Esophagus squamous epithelium (tissue), 5 donors: ENCODE measurements at regions not wholly inside any gene's neighbourhood (a gene's known extent, or its start where the extent isn't known, plus 50 kb on each side); places are given as distances from the start of the nearest gene placed in this dataset.

Source experiments
- DNase-seq: peaks from one replicate; lab custom pipeline; 2025; lab: John Stamatoyannopoulos, UW
- H3K27ac ChIP-seq, 4 donors: fragments of 200-600 bp; sonication (generic); one replicate each; pipeline ENCODE4 v1.5.1; 2016 to 2019; ENCODE audit warnings: mild to moderate bottlenecking in 1 of 4
- H3K27me3 ChIP-seq, 4 donors: fragments of 200-600 bp; sonication (generic); 1 replicate in 3 of 4; 2 replicates in 1 of 4; pipeline versions ENCODE4 v1.5.1 to v1.6.0; 2017 to 2021; ENCODE audit warnings: antibody characterized with exemption in 1 of 4
- H3K36me3 ChIP-seq, 3 donors: fragments of 200-600 bp; sonication (generic); one replicate each; pipeline ENCODE4 v1.5.1; 2016 to 2019
- H3K4me1 ChIP-seq, 3 donors: fragments of 200-600 bp; sonication (generic); one replicate each; pipeline ENCODE4 v1.5.1; 2017 to 2019
- H3K4me3 ChIP-seq, 4 donors: fragments of 200-600 bp; sonication (generic); 1 replicate in 3 of 4; 2 replicates in 1 of 4; pipeline ENCODE4 v1.5.1; 2016 to 2019; ENCODE audit warnings: mild to moderate bottlenecking in 2 of 4, moderate library complexity in 1 of 4
- H3K9me3 ChIP-seq, 3 donors: fragments of 200-600 bp; sonication (generic); one replicate each; pipeline ENCODE4 v1.5.1; 2016 to 2019
- POLR2A ChIP-seq, 4 donors: fragments of 450-650 bp; IDR thresholded peaks; one replicate each; pipeline ENCODE4 v1.6.1; 2017; ENCODE audit warnings: antibody characterized with exemption in 4 of 4, mild to moderate bottlenecking in 4 of 4, moderate library complexity in 3 of 4
- WGBS, 2 donors: methylation state at CpG; one replicate each; pipeline ENCODE4 v1.1.5; 2018; 5-methylcytosine and 5-hydroxymethylcytosine counted together
- intact Hi-C: fragments of 100-400 bp; cut with DNase I; formaldehyde crosslinking; loops from one replicate; pipeline ENCODE4 v1.15.0; 2022
- TF ChIP-seq, protein P1 (sequence below), 6 experiments: fragments of 450-650 bp in 4 of 6; fragments of 200-600 bp in 2 of 6; sonication (generic) in 2 of 6; IDR thresholded peaks; one replicate each; pipeline ENCODE4 v1.5.1; 2016 to 2019; ENCODE audit warnings: antibody characterized with exemption in 6 of 6, mild to moderate bottlenecking in 4 of 6, moderate library complexity in 4 of 6
- donor health status: DM: yes; HTN: yes; CAD: no.

DNA sequence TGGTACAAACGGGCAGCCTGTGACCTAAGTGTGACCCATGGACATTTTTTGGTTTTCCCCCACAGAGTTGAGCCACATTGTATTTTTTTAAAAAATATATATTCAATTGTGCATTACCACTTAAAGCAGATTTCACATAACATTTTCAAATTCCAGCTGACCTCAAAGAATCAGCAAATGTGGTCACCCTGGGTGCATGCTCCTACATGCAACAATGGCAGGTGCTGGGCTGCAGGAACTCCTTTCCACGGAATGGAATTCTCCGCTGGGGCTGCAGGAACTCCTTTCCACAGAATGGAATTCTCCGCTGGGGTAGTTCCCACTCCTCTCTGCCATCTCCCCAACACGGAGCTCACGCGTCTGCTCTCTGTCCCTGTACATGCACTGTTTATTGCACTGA lies 68.7 kb downstream of the MAP10 start:
- intact Hi-C loops, result no loop called here
- TF ChIP-seq POLR2A (IDR thresholded peaks at IDR 0.05), result no peak
- TF ChIP-seq, protein P1, sequence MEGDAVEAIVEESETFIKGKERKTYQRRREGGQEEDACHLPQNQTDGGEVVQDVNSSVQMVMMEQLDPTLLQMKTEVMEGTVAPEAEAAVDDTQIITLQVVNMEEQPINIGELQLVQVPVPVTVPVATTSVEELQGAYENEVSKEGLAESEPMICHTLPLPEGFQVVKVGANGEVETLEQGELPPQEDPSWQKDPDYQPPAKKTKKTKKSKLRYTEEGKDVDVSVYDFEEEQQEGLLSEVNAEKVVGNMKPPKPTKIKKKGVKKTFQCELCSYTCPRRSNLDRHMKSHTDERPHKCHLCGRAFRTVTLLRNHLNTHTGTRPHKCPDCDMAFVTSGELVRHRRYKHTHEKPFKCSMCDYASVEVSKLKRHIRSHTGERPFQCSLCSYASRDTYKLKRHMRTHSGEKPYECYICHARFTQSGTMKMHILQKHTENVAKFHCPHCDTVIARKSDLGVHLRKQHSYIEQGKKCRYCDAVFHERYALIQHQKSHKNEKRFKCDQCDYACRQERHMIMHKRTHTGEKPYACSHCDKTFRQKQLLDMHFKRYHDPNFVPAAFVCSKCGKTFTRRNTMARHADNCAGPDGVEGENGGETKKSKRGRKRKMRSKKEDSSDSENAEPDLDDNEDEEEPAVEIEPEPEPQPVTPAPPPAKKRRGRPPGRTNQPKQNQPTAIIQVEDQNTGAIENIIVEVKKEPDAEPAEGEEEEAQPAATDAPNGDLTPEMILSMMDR (IDR thresholded peaks at IDR 0.05), result no peak
- WGBS, 2 donors, result 81 to 84% methylated on average over 5 to 7 of the region's 7 CpGs
- H3K27me3 ChIP-seq, result no peaks in the 10 kb centered on the region
- no peaks in the 10 kb centered on the region for H3K36me3 ChIP-seq
- peaks cover 0 to 8% (median 7%) of the 10 kb centered on the region in 3 donors for H3K4me1 ChIP-seq
- no peak overlapping the region for H3K27ac ChIP-seq
- no peak for DNase-seq
- H3K9me3 ChIP-seq, result no peaks in the 10 kb centered on the region
- H3K4me3 ChIP-seq, result no peak overlapping the region

DNA sequence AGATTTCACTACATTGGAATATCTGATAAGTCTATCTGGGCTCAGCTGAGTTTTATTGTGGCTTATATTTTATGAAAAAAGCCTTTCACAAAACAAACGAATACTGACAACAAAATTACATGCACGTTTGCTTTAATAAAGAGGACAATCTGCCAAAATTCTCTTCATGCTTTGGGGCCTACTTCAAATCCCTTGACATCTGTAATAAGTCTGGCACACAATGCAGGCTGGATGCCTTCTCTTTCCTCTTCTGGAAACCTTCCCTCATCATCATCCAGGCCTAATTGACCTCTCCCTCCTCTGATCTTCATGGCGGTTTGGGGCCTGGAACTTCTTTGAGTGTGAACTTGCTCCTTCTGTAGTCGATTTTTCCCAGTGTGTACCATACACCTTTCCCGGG lies 70.3 kb downstream of the MAP10 start:
- WGBS, 2 donors, result 62 to 68% methylated on average over 5 of the region's 5 CpGs
- Histone ChIP-seq H3K36me3 (no peaks in the 10 kb centered on the region), H3K27me3 (no peaks in the 10 kb centered on the region), H3K4me1 (no peaks in the 10 kb centered on the region), H3K9me3 (no peaks in the 10 kb centered on the region), H3K27ac (no peak overlapping the region), H3K4me3 (no peak overlapping the region)
- no peak for TF ChIP-seq POLR2A (IDR thresholded peaks at IDR 0.05)
- TF ChIP-seq, protein P1 (IDR thresholded peaks at IDR 0.05), result no peak
- intact Hi-C loops, result no loop called here
- no peak for DNase-seq

DNA sequence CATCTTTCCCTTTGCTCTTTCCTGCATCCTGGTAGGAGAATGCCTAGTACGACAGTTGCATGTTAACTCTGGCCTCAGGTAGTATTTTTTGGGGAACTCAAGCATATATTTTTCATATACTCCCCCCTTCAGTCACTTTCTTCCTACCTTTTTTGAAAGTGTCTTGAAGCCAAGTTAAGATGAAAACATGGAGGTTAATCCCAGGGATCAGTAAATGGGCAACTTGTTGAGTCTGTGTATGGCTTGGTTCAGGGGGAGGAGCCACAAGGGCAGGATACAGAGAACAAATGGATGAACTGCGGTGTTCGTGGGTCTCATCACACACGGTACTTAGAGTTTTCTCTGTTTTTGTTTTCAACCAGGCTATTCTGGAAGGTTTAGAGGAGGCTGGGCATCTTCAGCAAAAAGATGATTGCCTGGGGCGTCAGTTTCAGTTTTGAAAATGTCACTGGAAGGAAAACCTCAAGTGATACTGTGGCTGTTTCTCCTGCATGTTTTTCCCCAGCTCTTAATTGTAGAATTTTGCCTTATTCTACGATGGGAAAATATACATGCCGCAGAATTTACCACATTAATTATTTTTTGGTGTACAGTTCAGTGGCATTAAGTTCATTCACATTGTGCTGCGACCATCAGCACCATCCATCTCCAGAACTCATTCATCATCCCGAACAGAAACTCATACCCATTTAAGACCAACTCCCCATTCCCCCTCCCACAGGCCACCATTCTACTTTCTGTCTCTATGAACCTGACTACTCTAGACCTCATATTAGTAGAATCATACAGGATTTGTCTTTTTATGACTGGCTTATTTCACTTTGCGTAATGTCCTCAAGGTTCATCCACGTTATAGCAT lies 71.5 kb downstream of the MAP10 start:
- Histone ChIP-seq H3K4me3 (no peak overlapping the region), H3K4me1 (no peaks in the 10 kb centered on the region), H3K27me3 (no peaks in the 10 kb centered on the region), H3K36me3 (no peaks in the 10 kb centered on the region), H3K9me3 (no peaks in the 10 kb centered on the region), H3K27ac (no peak overlapping the region)
- DNase-seq, result no peak
- intact Hi-C loops, result no loop called here
- no peak for TF ChIP-seq POLR2A (IDR thresholded peaks at IDR 0.05)
- TF ChIP-seq, protein P1 (IDR thresholded peaks at IDR 0.05), result no peak
- 82 to 91% methylated on average over 11 of the region's 11 CpGs for WGBS, 2 donors

DNA sequence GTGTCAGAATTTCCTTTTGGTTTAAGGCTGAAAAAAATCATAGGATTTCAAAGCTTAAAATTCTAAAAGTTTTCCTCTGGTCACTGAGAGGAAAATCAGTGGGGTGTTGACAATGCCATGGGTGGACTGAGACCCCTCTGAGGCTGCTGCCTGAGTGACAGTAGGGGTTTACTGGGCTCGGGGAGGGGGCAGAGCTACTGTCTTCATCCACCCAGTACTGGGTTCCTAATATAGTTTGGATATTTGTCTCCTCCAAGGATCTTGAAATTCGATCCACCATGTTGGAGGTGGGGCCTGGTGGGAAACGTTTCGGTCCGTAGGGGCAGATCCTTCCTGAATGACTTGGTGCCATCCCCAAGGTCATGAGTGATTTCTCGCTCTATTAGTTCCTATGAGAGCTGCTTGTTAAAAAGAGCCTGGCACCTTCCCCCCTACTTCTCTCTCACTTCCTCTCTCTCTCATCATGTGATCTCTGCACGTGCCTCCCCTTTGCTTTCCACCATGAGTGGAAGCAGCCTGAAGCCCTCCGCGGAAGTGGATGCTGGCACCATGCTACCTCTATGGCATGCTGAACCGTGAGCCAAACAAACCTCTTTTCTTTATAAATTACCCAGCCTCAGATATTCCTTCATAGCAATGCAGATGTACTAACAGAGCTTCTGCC lies 72.3 kb downstream of the MAP10 start:
- intact Hi-C loops, result no loop called here
- WGBS, 2 donors, result 64 to 76% methylated on average over 10 of the region's 10 CpGs

More for the DNA sequence above, 72.3 kb downstream of the MAP10 start:
- Histone ChIP-seq H3K9me3 (no peaks in the 10 kb centered on the region), H3K36me3 (no peaks in the 10 kb centered on the region), H3K4me3 (no peak overlapping the region), H3K27ac (no peak overlapping the region), H3K27me3 (no peaks in the 10 kb centered on the region), H3K4me1 (no peaks in the 10 kb centered on the region)
- no peak for TF ChIP-seq POLR2A (IDR thresholded peaks at IDR 0.05)
- TF ChIP-seq, protein P1 (IDR thresholded peaks at IDR 0.05), result no peak
- no peak for DNase-seq
